H1 (cell line): ENCODE measurements at regions not wholly inside any gene's neighbourhood (a gene's known extent, or its start where the extent isn't known, plus 50 kb on each side); places are given as distances from the start of the nearest gene placed in this dataset.

Experiments used
- CTCF ChIA-PET: fragments of 300-600 bp; sonication (Branson Sonifier 250); formaldehyde crosslinking; loops from one replicate; lab custom pipeline; 2021; ENCODE audit not compliant: partially characterized antibody; lab: Charles Lee
- POLR2A ChIA-PET: fragments of 300-600 bp; sonication (Branson Sonifier 250); formaldehyde crosslinking; loops from one replicate; lab custom pipeline; 2021; ENCODE audit warnings: inconsistent platforms; ENCODE audit not compliant: partially characterized antibody; lab: Charles Lee
- DNase-seq, 2 experiments: peaks; one replicate each; pipeline versions ENCODE4 v3.0.0 to v3.0.0-alpha.2; 2010 to 2022; ENCODE audit warnings: low spot score in 2 of 2, low read depth in 1 of 2, mixed read lengths in 1 of 2
- FAIRE-seq: peaks from 2 replicates; lab custom pipeline; 2011; peaks lifted over from hg19 to GRCh38; lab: Jason Lieb, UNC
- H2AFZ ChIP-seq: 2 replicates; pipeline ENCODE4 v1.8.1; 2012; ENCODE audit warnings: low read length, inconsistent platforms
- H2AK5ac ChIP-seq: 2 replicates; pipeline ENCODE4 v1.6.1; 2013; ENCODE audit warnings: low read depth, low read length
- H2BK120ac ChIP-seq: replicated peaks from 2 replicates; pipeline ENCODE3; 2013; ENCODE audit warnings: low read depth, low read length, inconsistent platforms
- H2BK12ac ChIP-seq: 2 replicates; pipeline ENCODE4 v1.6.1; 2013; ENCODE audit warnings: low read depth, low read length
- H2BK15ac ChIP-seq: 2 replicates; pipeline ENCODE4 v1.6.1; 2013; ENCODE audit warnings: low read length
- H2BK20ac ChIP-seq: 2 replicates; pipeline ENCODE4 v1.6.1; 2013; ENCODE audit warnings: low read length
- H2BK5ac ChIP-seq: 2 replicates; pipeline ENCODE4 v1.6.1; 2013; ENCODE audit warnings: low read depth, low read length
- H3K14ac ChIP-seq: 2 replicates; pipeline ENCODE4 v1.6.1; 2013; ENCODE audit warnings: inconsistent platforms; ENCODE audit not compliant: insufficient read length
- H3K18ac ChIP-seq: 2 replicates; pipeline ENCODE4 v1.6.1; 2013; ENCODE audit warnings: low read length; ENCODE audit errors: extremely low read depth
- H3K23ac ChIP-seq: 2 replicates; pipeline ENCODE4 v1.6.1; 2013; ENCODE audit warnings: inconsistent platforms; ENCODE audit not compliant: insufficient read length
- H3K23me2 ChIP-seq: 2 replicates; pipeline ENCODE4 v1.6.1; 2013; ENCODE audit warnings: low read depth, low read length
- H3K27ac ChIP-seq: 2 replicates; pipeline ENCODE4 v1.6.1; 2011; ENCODE audit warnings: low read depth, low read length, inconsistent platforms
- H3K27me3 ChIP-seq, 4 experiments: replicated peaks in 1 of 4; 1 replicate in 1 of 4; 2 replicates in 3 of 4; pipeline versions ENCODE4 v1.6.1 to v1.8.1; 2011 to 2013; ENCODE audit warnings: low read length in 3 of 4, mild to moderate bottlenecking in 3 of 4, inconsistent platforms in 2 of 4, mixed read lengths in 2 of 4, moderate library complexity in 1 of 4; ENCODE audit not compliant: control insufficient read depth in 3 of 4, insufficient read depth in 3 of 4; ENCODE audit errors: extremely low read depth in 1 of 4
- H3K36me3 ChIP-seq, 4 experiments: 2 replicates each; pipeline versions ENCODE4 v1.6.1 to v1.8.1; 2011 to 2013; ENCODE audit warnings: mild to moderate bottlenecking in 4 of 4, low read length in 3 of 4, moderate library complexity in 2 of 4, control low read depth in 1 of 4, inconsistent platforms in 1 of 4; ENCODE audit not compliant: insufficient read depth in 4 of 4, control insufficient read depth in 2 of 4
- H3K4ac ChIP-seq: replicated peaks from 2 replicates; pipeline ENCODE3; 2013; ENCODE audit warnings: low read length, low read depth, mixed read lengths, inconsistent platforms; ENCODE audit not compliant: insufficient read length
- H3K4me1 ChIP-seq, 4 experiments: replicated peaks in 1 of 4; 1 replicate in 1 of 4; 2 replicates in 3 of 4; pipeline versions ENCODE4 v1.6.1 to v1.8.1; 2011 to 2013; ENCODE audit warnings: low read length in 3 of 4, inconsistent platforms in 2 of 4, mixed read lengths in 1 of 4; ENCODE audit not compliant: insufficient read depth in 4 of 4, control insufficient read depth in 3 of 4
- H3K4me2 ChIP-seq, 2 experiments: 2 replicates each; pipeline versions ENCODE4 v1.6.1 to v1.8.1; 2011 to 2013; ENCODE audit warnings: low read depth in 2 of 2, low read length in 2 of 2, control low read depth in 1 of 2, inconsistent platforms in 1 of 2, mild to moderate bottlenecking in 1 of 2; ENCODE audit not compliant: insufficient read depth in 1 of 2
- H3K4me3 ChIP-seq, 4 experiments: fragments of 200-600, 300-600 bp in 1 of 4; sonication (generic), shearing (Covaris generic), sonication (Bioruptor Twin) in 1 of 4; 2 replicates each; pipeline versions ENCODE4 v1.5.1 to v1.8.1; 2011 to 2016; ENCODE audit warnings: low read length in 4 of 4, low read depth in 3 of 4, control low read depth in 2 of 4, inconsistent platforms in 2 of 4, mild to moderate bottlenecking in 2 of 4, mixed read lengths in 1 of 4, moderate library complexity in 1 of 4; ENCODE audit not compliant: insufficient read depth in 2 of 4; ENCODE audit errors: extremely low read depth in 1 of 4
- H3K56ac ChIP-seq: replicated peaks from 2 replicates; pipeline ENCODE3; 2013; ENCODE audit warnings: low read depth, mild to moderate bottlenecking, mixed read lengths, low read length, inconsistent platforms; ENCODE audit not compliant: insufficient read length
- H3K79me1 ChIP-seq: 2 replicates; pipeline ENCODE4 v1.6.1; 2013; ENCODE audit warnings: low read depth, low read length, control low read depth
- H3K79me2 ChIP-seq, 2 experiments: 2 replicates each; pipeline versions ENCODE4 v1.6.1 to v1.8.1; 2012 to 2013; ENCODE audit warnings: low read length in 2 of 2, mild to moderate bottlenecking in 2 of 2, inconsistent platforms in 1 of 2; ENCODE audit not compliant: insufficient read depth in 2 of 2, control insufficient read depth in 1 of 2
- H3K9ac ChIP-seq, 4 experiments: replicated peaks in 1 of 4; 1 replicate in 1 of 4; 2 replicates in 3 of 4; pipeline versions ENCODE4 v1.6.1 to v1.8.1; 2011 to 2013; ENCODE audit warnings: low read depth in 3 of 4, low read length in 3 of 4, control low read depth in 2 of 4, mild to moderate bottlenecking in 2 of 4, moderate library complexity in 2 of 4, inconsistent platforms in 1 of 4; ENCODE audit errors: extremely low read depth in 1 of 4
- H3K9me3 ChIP-seq, 2 experiments: 2 replicates each; pipeline versions ENCODE4 v1.6.1 to v1.8.1; 2012 to 2013; ENCODE audit warnings: mild to moderate bottlenecking in 2 of 2, moderate library complexity in 2 of 2, control low read depth in 1 of 2, inconsistent platforms in 1 of 2, low read depth in 1 of 2, low read length in 1 of 2, mixed read lengths in 1 of 2; ENCODE audit not compliant: insufficient read depth in 2 of 2
- H4K20me1 ChIP-seq, 2 experiments: replicated peaks in 1 of 2; 2 replicates each; pipeline versions ENCODE3 to v1.8.1; 2011 to 2013; ENCODE audit warnings: inconsistent platforms in 2 of 2, low read length in 2 of 2, mild to moderate bottlenecking in 1 of 2; ENCODE audit not compliant: insufficient read depth in 2 of 2, control insufficient read depth in 1 of 2
- H4K5ac ChIP-seq: 2 replicates; pipeline ENCODE4 v1.6.1; 2013; ENCODE audit warnings: low read length, low read depth, mixed read lengths, inconsistent platforms; ENCODE audit not compliant: insufficient read length
- H4K8ac ChIP-seq: 2 replicates; pipeline ENCODE4 v1.8.0; 2013; ENCODE audit warnings: mild to moderate bottlenecking, moderate library complexity, low read length, inconsistent platforms; ENCODE audit not compliant: insufficient read depth; ENCODE audit errors: extremely low read depth
- H4K91ac ChIP-seq: replicated peaks from 2 replicates; pipeline ENCODE3; 2013; ENCODE audit warnings: low read length, mixed read lengths, inconsistent platforms; ENCODE audit not compliant: insufficient read length
- BRCA1 ChIP-seq: IDR thresholded peaks from 2 replicates; pipeline ENCODE4 v1.6.1; 2012; ENCODE audit warnings: low read depth, low read length, improper control_type of control experiment
- CBX5 ChIP-seq: fragments of 300-800, 300-1000 bp; sonication (generic); IDR thresholded peaks from 2 replicates; pipeline ENCODE4 v1.7.1; 2016; ENCODE audit warnings: antibody characterized with exemption, low read length, low read depth
- CBX8 ChIP-seq: fragments of 300-800, 300-1000 bp; sonication (generic); IDR thresholded peaks from 2 replicates; pipeline ENCODE4 v1.7.1; 2016; ENCODE audit warnings: low read depth, low read length, borderline replicate concordance
- CEBPB ChIP-seq: IDR thresholded peaks from 2 replicates; pipeline ENCODE4 v1.6.1; 2012; ENCODE audit warnings: low read depth, low read length
- CHD1 ChIP-seq: IDR thresholded peaks from 2 replicates; pipeline ENCODE4 v1.6.1; 2012; ENCODE audit warnings: low read depth, low read length, improper control_type of control experiment
- JUND ChIP-seq: IDR thresholded peaks from 2 replicates; pipeline ENCODE4 v1.6.1; 2011; ENCODE audit warnings: mild to moderate bottlenecking, improper control_type of control experiment, low read length
- KDM4A ChIP-seq: IDR thresholded peaks from one replicate; pipeline ENCODE4 v1.7.1; 2012; ENCODE audit warnings: low read depth, mild to moderate bottlenecking, moderate library complexity, low read length, inconsistent platforms; ENCODE audit not compliant: severe bottlenecking
- RNF2 ChIP-seq: fragments of 200-900, 300-1000 bp; sonication (generic); IDR thresholded peaks from 2 replicates; pipeline ENCODE4 v1.7.1; 2016; ENCODE audit warnings: borderline replicate concordance, low read depth, mild to moderate bottlenecking, antibody characterized with exemption, low read length; ENCODE audit not compliant: poor library complexity, severe bottlenecking; ENCODE audit errors: missing control alignments
- SIX5 ChIP-seq: IDR thresholded peaks from 2 replicates; pipeline ENCODE4 v1.6.1; 2011; ENCODE audit warnings: mild to moderate bottlenecking, low read depth, low read length
- WGBS, 2 experiments: shearing (Covaris generic) in 1 of 2; methylation state at CpG; one replicate each; pipeline versions ENCODE4 v1.1.6 to v1.1.7; 2013 to 2015; ENCODE audit warnings: low lambda C conversion rate in 2 of 2, mixed read lengths in 2 of 2, inconsistent platforms in 1 of 2, low coverage in 1 of 2, missing lambda C conversion rate in 1 of 2; ENCODE audit not compliant: insufficient replicate concordance in 2 of 2, insufficient coverage in 1 of 2, insufficient read length in 1 of 2; ENCODE audit errors: extremely low coverage in 1 of 2, missing lambda C conversion rate in 1 of 2; 5-methylcytosine and 5-hydroxymethylcytosine counted together
- TF ChIP-seq, protein P1 (sequence below): IDR thresholded peaks from 2 replicates; pipeline ENCODE4 v1.6.1; 2011; ENCODE audit warnings: low read length, improper control_type of control experiment

DNA sequence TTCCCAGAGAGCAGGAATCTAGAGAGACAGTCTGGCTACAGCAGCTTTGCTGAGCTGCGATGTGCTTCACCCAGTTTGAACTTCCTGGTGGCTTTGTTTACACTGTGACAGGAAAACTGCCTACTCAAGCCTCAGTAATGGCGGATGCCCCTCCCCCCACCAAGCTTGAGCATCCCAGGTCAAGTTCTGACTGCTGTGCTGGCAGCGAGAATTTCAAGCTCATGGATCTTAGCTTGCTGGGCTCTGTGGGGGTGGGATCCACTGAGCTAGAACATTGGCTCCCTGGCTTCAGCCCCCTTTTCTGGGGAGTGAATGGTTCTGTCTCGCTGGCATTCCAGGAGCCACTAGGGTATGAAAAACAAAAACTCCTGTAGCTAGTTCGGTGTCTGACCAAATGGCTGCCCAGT lies 91.0 kb upstream of the ESR1 start (continued):
- no peak for TF ChIP-seq KDM4A
- TF ChIP-seq, all 59 proteins: peak for 8

- Histone ChIP-seq H4K5ac (no peak overlapping the region), H3K27me3 (no peaks in the 10 kb centered on the region), H2AFZ (no peak overlapping the region), H3K23ac (no peak overlapping the region), H2BK12ac (no peak overlapping the region), H3K79me2 (no peaks in the 10 kb centered on the region), H3K4ac (no peak overlapping the region), H3K18ac (no peak overlapping the region), H4K8ac (no peak overlapping the region), H3K79me1 (no peaks in the 10 kb centered on the region), H4K91ac (no peak overlapping the region), H2BK20ac (no peak overlapping the region), H3K9ac (no peak overlapping the region), H2BK5ac (no peak overlapping the region), H3K27ac (no peak overlapping the region), H3K36me3 (no peaks in the 10 kb centered on the region), H2BK120ac (no peak overlapping the region), H3K56ac (no peak overlapping the region), H2AK5ac (no peak overlapping the region), H2BK15ac (no peak overlapping the region), H3K4me1 (peaks cover 0 to 5% (median 4%) of the 10 kb centered on the region in 4 experiments; a peak in 3 of 7 replicates), H3K14ac (no peak overlapping the region), H3K9me3 (no peaks in the 10 kb centered on the region), H4K20me1 (no peaks in the 10 kb centered on the region), H3K4me3 (no peak overlapping the region), H3K4me2 (no peak overlapping the region), H3K23me2 (no peaks in the 10 kb centered on the region)
- POLR2A ChIA-PET: no interaction called here
- FAIRE-seq (no peak), DNase-seq (no peak)
- TF ChIP-seq CHD1 (no peak), SIX5 (no peak), JUND (no peak), BRCA1 (no peak), RNF2 (no peak), CBX8 (no peak), CEBPB (no peak), CBX5 (no peak)
- TF ChIP-seq, protein P1, sequence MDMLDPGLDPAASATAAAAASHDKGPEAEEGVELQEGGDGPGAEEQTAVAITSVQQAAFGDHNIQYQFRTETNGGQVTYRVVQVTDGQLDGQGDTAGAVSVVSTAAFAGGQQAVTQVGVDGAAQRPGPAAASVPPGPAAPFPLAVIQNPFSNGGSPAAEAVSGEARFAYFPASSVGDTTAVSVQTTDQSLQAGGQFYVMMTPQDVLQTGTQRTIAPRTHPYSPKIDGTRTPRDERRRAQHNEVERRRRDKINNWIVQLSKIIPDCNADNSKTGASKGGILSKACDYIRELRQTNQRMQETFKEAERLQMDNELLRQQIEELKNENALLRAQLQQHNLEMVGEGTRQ: no peak
- CTCF ChIA-PET: no interaction called here
- WGBS, 2 experiments: 90% methylated on average over 5 of the region's 5 CpGs; no CpG with 5 or more reads in 1 of the 2 experiments
These were observed 88.4 kb upstream of the ESR1 start for GRCh38 chr6:151719070-151719469.
